ENCODE measurements at regions not wholly inside any gene's neighbourhood (a gene's known extent, or its start where the extent isn't known, plus 50 kb on each side); places are given as distances from the start of the nearest gene placed in this dataset.

DNA sequence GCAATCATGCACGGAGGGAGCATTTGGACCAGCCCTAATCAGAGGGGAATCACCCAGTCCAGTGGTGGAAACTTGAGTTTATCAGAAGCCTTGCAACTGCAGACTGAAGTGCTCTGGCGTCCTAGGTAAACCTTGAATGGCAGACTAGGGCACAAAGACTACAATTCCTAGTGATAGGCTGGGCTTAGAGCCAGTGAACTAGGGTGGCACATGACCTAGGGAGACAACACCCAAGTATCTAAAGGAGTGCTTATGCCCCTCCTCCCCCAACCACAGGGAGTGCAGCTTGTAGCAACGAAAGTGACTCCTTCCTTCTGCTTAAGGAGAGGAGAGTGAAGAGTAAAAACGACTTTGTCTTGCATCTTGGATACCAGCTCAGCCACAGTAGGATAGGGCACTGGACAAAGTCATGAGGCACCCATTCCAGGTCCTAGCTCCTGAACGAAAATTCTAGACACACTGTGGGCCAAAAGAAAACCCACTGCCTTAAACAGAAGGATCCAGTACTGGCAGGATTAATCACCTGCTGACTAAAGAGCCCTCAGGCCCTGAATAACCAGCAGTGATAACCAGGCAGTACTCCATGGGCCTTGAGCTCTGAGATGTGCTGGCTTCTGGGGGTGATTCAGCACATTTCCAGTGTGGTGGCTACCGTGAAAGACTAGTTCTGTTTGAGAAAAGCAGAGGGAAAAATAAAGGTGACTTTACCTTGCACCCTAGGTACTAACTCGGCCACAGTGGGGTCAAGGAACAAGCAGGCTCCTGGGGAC is 58.7 kb upstream of the STARD8 start:
- Histone ChIP-seq H3K36me3 (ENCODE audit: control insufficient read depth, insufficient read depth, low read length) (no peaks in the 10 kb centered on the region), H3K27me3 (ENCODE audit: control insufficient read depth, insufficient read depth, low read length) (no peaks in the 10 kb centered on the region), H3K4me3 (ENCODE audit: low read depth, low read length) (no peak overlapping the region)
- FAIRE-seq, result no peak
- TF ChIP-seq, protein P1, sequence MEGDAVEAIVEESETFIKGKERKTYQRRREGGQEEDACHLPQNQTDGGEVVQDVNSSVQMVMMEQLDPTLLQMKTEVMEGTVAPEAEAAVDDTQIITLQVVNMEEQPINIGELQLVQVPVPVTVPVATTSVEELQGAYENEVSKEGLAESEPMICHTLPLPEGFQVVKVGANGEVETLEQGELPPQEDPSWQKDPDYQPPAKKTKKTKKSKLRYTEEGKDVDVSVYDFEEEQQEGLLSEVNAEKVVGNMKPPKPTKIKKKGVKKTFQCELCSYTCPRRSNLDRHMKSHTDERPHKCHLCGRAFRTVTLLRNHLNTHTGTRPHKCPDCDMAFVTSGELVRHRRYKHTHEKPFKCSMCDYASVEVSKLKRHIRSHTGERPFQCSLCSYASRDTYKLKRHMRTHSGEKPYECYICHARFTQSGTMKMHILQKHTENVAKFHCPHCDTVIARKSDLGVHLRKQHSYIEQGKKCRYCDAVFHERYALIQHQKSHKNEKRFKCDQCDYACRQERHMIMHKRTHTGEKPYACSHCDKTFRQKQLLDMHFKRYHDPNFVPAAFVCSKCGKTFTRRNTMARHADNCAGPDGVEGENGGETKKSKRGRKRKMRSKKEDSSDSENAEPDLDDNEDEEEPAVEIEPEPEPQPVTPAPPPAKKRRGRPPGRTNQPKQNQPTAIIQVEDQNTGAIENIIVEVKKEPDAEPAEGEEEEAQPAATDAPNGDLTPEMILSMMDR (IDR thresholded peaks at IDR 0.05; ENCODE audit: insufficient read depth, low read length, severe bottlenecking), result no peak
- peak; percentile 71 for DNase-seq (ENCODE audit: low read depth)

DNA sequence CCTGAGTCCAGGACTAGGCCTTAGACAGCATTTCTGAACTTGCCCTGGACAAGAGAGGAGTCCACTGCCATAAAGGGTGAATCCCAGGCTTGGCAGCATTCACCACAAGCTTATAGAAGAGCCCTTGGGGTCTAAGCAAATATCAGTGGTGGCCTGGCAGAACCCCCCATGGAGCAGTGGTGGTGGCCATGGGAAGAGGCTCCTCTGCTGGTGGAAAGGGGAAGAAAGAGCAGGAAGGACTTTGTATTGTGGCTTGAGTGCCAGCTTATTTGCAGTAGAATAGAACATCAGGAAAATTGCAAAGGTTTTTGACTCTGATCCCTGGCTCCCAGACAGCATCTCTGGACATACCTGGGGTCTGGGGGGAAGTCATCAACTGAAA is 58.1 kb upstream of the STARD8 start:
- FAIRE-seq (no peak), DNase-seq (ENCODE audit: low read depth) (no peak)
- H3K36me3 ChIP-seq (ENCODE audit: control insufficient read depth, insufficient read depth, low read length), result no peaks in the 10 kb centered on the region
- no peaks in the 10 kb centered on the region for H3K27me3 ChIP-seq (ENCODE audit: control insufficient read depth, insufficient read depth, low read length)
- TF ChIP-seq, protein P1 (IDR thresholded peaks at IDR 0.05; ENCODE audit: insufficient read depth, low read length, severe bottlenecking), result no peak
- H3K4me3 ChIP-seq (ENCODE audit: low read depth, low read length), result no peak overlapping the region

DNA sequence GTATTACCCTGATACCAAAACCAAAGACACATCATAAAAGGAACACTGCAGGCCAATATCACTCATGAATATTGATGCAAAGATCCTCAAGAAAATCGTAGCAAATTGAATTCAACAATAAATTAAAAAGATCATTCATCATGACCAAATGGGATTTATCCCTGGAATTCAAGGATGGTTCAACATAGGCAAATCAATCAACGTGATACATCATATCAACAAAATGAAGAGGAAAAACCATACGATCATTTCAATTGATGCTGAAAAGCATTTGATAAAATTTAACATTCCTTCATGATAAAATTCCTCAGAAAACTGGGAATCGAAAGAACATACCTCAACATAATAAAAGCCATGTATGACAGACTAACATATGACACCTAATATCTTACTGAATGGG is 52.7 kb upstream of the STARD8 start:
- H3K4me3 ChIP-seq (ENCODE audit: low read depth, low read length), result no peak overlapping the region
- DNase-seq (ENCODE audit: low read depth) (no peak), FAIRE-seq (no peak)
- no peaks in the 10 kb centered on the region for H3K27me3 ChIP-seq (ENCODE audit: control insufficient read depth, insufficient read depth, low read length)
- H3K36me3 ChIP-seq (ENCODE audit: control insufficient read depth, insufficient read depth, low read length), result no peaks in the 10 kb centered on the region
- TF ChIP-seq, protein P1 (IDR thresholded peaks at IDR 0.05; ENCODE audit: insufficient read depth, low read length, severe bottlenecking), result no peak

DNA sequence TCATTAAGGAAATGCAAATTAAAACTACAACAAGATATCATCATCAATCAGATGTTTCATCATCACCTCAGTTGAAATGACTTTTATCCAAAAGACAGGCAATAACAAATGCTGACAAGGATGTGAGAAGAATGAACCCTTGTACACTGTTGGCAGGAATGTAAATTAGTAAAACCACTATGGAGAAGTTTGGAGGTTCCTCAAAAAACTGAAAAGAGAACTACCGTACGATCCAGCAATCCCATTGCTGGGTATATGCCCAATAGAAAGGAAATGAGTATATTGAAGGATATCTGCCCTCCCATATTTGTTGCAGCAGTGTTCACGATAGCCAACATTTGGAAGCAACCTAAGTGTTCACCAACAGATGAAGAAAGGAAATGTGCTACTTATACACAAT is 50.6 kb upstream of the STARD8 start:
- no peaks in the 10 kb centered on the region for H3K36me3 ChIP-seq (ENCODE audit: control insufficient read depth, insufficient read depth, low read length)
- TF ChIP-seq, protein P1 (IDR thresholded peaks at IDR 0.05; ENCODE audit: insufficient read depth, low read length, severe bottlenecking), result no peak
- DNase-seq (ENCODE audit: low read depth) (no peak), FAIRE-seq (no peak)
- H3K27me3 ChIP-seq (ENCODE audit: control insufficient read depth, insufficient read depth, low read length), result no peaks in the 10 kb centered on the region
- H3K4me3 ChIP-seq (ENCODE audit: low read depth, low read length), result no peak overlapping the region

Data from bronchial epithelial cell (primary cell).